Ectodermal cell (in vitro differentiated cells): ENCODE measurements at regions not wholly inside any gene's neighbourhood (a gene's known extent, or its start where the extent isn't known, plus 50 kb on each side); places are given as distances from the start of the nearest gene placed in this dataset.

Experiments used
- H3K27ac ChIP-seq: 2 replicates; pipeline ENCODE4 v1.7.0; 2013; ENCODE audit warnings: mild to moderate bottlenecking, low read depth, low read length; ENCODE audit not compliant: insufficient read depth, poor library complexity, severe bottlenecking
- H3K27me3 ChIP-seq: 2 replicates; pipeline ENCODE4 v1.7.0; 2013; ENCODE audit warnings: mild to moderate bottlenecking, low read length; ENCODE audit not compliant: insufficient read depth, control insufficient read depth, poor library complexity, severe bottlenecking
- H3K36me3 ChIP-seq: one replicate; pipeline ENCODE4 v1.7.0; 2013; ENCODE audit warnings: low read length; ENCODE audit not compliant: control insufficient read depth, insufficient read depth
- H3K4me1 ChIP-seq: one replicate; pipeline ENCODE4 v1.7.0; 2013; ENCODE audit warnings: low read length; ENCODE audit not compliant: control insufficient read depth, insufficient read depth
- H3K4me3 ChIP-seq: 2 replicates; pipeline ENCODE4 v1.7.0; 2013; ENCODE audit warnings: low read depth, low read length, control low read depth; ENCODE audit not compliant: insufficient read depth
- H3K9me3 ChIP-seq: 2 replicates; pipeline ENCODE4 v1.7.0; 2013; ENCODE audit warnings: mild to moderate bottlenecking, low read length, moderate library complexity; ENCODE audit not compliant: control insufficient read depth
- WGBS, 2 experiments: methylation state at CpG; one replicate each; pipeline ENCODE4 v1.1.7; 2013; ENCODE audit warnings: missing lambda C conversion rate in 2 of 2; 5-methylcytosine and 5-hydroxymethylcytosine counted together

DNA sequence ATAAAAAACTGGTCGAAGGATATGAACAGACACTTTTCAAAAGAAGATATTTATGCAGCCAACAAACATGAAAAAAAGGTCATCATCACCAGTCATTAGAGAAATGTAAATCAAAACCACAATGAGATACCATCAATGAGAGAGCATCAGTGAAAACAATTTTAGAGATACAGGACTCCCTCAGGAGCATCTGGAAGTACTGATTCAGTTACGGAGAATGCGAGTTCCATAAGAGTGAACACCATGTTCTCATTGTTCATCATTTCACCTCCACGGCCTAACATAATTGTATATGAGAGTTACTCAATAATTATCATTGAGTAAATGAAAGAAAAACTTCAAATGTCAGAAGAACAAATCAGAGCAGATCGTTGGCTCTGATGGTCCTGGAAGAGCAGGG, 140.9 kb upstream of the TANK start:
- 63 to 74% methylated on average over 3 to 4 of the region's 5 CpGs for WGBS, 2 experiments
- H3K36me3 ChIP-seq: no peaks in the 10 kb centered on the region

GRCh38 chr2:161020437-161020836, 139.8 kb upstream of the TANK start:
- H3K4me3 ChIP-seq: no peak overlapping the region
- no peak overlapping the region for H3K27ac ChIP-seq
- WGBS, 2 experiments: 90 to 93% methylated on average over 2 of the region's 2 CpGs
- H3K4me1 ChIP-seq: no peaks in the 10 kb centered on the region
- H3K36me3 ChIP-seq: no peaks in the 10 kb centered on the region
- no peaks in the 10 kb centered on the region for H3K9me3 ChIP-seq
- H3K27me3 ChIP-seq: no peaks in the 10 kb centered on the region

More for the DNA sequence above, 140.9 kb upstream of the TANK start:
- Histone ChIP-seq H3K27ac (no peak overlapping the region), H3K9me3 (no peaks in the 10 kb centered on the region), H3K4me3 (no peak overlapping the region), H3K4me1 (no peaks in the 10 kb centered on the region), H3K27me3 (no peaks in the 10 kb centered on the region)

- Histone ChIP-seq H3K4me1 (no peaks in the 10 kb centered on the region), H3K27ac (no peak overlapping the region), H3K36me3 (no peaks in the 10 kb centered on the region), H3K27me3 (no peaks in the 10 kb centered on the region), H3K9me3 (no peaks in the 10 kb centered on the region), H3K4me3 (no peak overlapping the region)
- 95 to 100% methylated on average over 1 of the region's 1 CpG for WGBS, 2 experiments
Measured at GRCh38 chr2:161028581-161028980, 131.6 kb upstream of the TANK start.

- WGBS, 2 experiments: 95 to 98% methylated on average over 4 to 5 of the region's 5 CpGs
Measured at GRCh38 chr2:161029321-161029720, 130.9 kb upstream of the TANK start.

DNA sequence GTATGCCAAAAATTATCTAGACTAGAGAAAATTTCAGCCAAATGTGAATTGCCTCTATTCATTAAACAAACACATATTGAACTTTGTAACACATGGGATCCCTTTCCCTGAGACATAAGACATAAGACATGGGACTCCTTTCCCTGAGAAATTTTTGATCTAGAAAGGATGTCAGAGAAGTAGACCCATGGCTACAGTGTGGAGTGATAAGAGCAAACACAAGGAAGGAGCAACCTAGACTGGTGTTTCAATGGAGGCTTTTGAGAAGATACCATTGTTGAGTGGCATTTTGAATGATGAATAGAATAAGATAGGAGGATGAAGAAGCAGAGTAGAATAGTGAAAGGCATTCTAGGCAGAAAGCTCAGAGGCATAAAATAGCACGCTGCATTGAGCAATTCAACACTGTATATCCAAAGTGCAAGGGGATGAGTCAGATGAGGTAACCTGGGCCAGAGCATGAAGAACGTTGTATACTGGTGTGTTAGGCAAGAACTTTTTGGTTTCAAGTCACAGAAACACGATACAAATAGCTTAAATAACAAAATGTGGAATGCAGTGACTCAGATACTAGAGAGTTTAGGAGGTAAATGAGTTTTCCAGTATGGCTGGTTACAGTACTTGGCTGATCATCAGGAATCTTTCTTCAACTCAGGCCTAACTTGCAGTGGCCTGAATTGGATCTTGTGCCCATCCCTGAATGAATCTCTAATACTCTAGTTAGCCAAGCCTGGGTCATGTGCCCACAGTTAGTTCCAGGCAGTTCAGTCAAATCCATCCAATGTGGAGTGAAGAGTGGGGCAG, 129.8 kb upstream of the TANK start:
- 88 to 95% methylated on average over 3 of the region's 3 CpGs for WGBS, 2 experiments
- no peak overlapping the region for H3K27ac ChIP-seq
- H3K4me3 ChIP-seq: no peak overlapping the region

More at GRCh38 chr2:161029321-161029720, 130.9 kb upstream of the TANK start:
- Histone ChIP-seq H3K27ac (no peak overlapping the region), H3K9me3 (no peaks in the 10 kb centered on the region), H3K4me1 (no peaks in the 10 kb centered on the region), H3K27me3 (no peaks in the 10 kb centered on the region), H3K36me3 (no peaks in the 10 kb centered on the region), H3K4me3 (no peak overlapping the region)

DNA sequence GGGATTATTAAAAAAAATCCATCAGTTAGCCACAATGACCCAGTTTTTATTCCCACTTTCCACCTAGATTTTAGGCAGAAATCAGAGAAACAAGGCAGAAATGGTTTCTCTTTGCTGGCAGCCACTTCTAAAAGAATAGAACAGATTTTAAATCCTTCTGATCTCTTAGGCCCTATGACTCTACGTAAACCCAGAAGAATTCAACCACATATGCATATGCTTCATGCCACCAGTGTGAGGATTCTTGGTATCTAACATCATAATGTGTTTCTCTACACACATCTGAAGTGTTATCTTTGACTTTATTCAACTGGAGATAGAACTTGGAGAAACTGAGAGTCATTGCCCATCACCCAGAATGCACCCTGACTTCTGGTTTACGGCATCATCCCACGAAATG, 128.7 kb upstream of the TANK start:
- WGBS, 2 experiments: 89 to 92% methylated on average over 3 of the region's 3 CpGs
- no peak overlapping the region for H3K27ac ChIP-seq
- no peaks in the 10 kb centered on the region for H3K36me3 ChIP-seq
- H3K4me3 ChIP-seq: no peak overlapping the region
- H3K27me3 ChIP-seq: no peaks in the 10 kb centered on the region
- H3K9me3 ChIP-seq: no peaks in the 10 kb centered on the region
- H3K4me1 ChIP-seq: no peaks in the 10 kb centered on the region

More for the DNA sequence above, 129.8 kb upstream of the TANK start:
- Histone ChIP-seq H3K27me3 (no peaks in the 10 kb centered on the region), H3K36me3 (no peaks in the 10 kb centered on the region), H3K4me1 (no peaks in the 10 kb centered on the region), H3K9me3 (no peaks in the 10 kb centered on the region)

DNA sequence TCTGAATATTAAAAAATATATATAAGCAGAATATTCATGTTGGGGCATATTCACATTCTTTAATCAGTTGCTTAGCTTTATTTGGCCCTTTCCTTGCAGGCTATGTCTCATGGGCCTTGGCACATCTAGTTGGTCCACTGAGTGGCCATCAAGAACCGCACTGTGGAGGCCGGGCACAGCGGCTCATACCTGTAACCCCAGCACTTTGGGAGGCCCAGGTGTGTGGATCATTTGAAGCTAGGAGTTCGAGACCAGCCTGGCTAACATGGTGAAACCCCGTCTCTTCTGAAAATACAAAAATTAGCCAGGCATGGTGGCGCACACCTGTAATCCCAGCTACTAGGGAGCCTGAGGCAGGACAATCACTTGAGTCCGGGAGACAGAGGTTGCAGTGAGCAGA, 127.6 kb upstream of the TANK start:
- 90 to 95% methylated on average over 7 of the region's 7 CpGs for WGBS, 2 experiments

DNA sequence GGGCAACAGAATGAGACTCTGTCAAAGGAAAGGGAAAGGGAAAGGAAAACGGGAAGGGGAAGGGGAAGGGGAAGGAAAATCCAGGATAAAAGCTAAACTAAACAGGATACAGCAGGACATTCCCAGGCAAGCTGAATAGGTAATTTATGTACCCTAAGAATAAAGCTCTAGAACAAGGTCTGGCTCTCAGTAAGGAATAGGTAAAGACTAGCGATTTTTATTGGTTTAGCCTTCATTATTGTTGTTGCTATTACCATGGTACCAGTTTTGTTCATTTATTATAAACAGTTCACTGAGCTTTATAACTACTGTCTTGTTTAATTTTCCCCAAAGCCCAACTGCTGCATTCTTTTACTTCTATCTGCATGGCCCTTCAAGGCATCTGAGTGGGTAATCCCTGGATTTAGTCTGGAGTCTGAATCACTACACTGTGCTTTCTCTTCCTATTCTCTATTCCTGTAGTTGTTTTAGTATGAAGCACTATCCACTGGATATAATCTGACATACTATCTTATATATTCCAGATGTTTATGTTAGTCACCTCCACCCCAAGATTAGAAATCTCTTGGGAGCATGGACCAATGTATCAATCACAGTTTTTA, 127.1 kb upstream of the TANK start:
- Histone ChIP-seq H3K36me3 (no peaks in the 10 kb centered on the region), H3K9me3 (no peaks in the 10 kb centered on the region), H3K4me1 (no peaks in the 10 kb centered on the region), H3K27me3 (no peaks in the 10 kb centered on the region), H3K4me3 (no peak overlapping the region), H3K27ac (no peak overlapping the region)
- 88 to 89% methylated on average over 2 of the region's 2 CpGs for WGBS, 2 experiments

More for the DNA sequence above, 127.6 kb upstream of the TANK start:
- Histone ChIP-seq H3K27me3 (no peaks in the 10 kb centered on the region), H3K4me3 (no peak overlapping the region), H3K9me3 (no peaks in the 10 kb centered on the region), H3K4me1 (no peaks in the 10 kb centered on the region), H3K36me3 (no peaks in the 10 kb centered on the region), H3K27ac (no peak overlapping the region)

- 67 to 93% methylated on average over 1 of the region's 1 CpG for WGBS, 2 experiments
Measured at GRCh38 chr2:161036926-161037325, 123.3 kb upstream of the TANK start.

DNA sequence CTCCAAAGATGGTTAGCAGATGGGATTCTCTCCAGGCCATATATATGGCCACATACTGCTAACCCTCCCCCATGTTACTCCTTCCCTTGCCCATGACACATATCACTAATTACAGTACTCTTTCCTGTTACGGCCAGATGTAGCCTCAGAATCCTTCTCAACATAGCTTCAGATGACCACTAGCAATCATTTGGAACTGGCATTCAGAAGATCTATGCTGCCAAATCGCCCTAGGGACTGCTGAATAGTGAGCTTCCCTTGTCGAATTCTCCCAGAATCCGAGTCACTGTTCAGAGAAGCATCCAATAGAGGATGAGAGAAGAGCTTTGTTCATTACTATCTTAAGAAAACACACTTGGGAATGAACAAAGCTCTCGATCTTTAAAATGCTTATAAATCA, 121.2 kb upstream of the TANK start:
- H3K4me1 ChIP-seq: no peaks in the 10 kb centered on the region
- H3K27ac ChIP-seq: no peak overlapping the region
- 89 to 94% methylated on average over 5 of the region's 5 CpGs for WGBS, 2 experiments
- no peaks in the 10 kb centered on the region for H3K27me3 ChIP-seq
- no peaks in the 10 kb centered on the region for H3K36me3 ChIP-seq
- no peaks in the 10 kb centered on the region for H3K9me3 ChIP-seq
- no peak overlapping the region for H3K4me3 ChIP-seq

More at GRCh38 chr2:161036926-161037325, 123.3 kb upstream of the TANK start:
- no peak overlapping the region for H3K4me3 ChIP-seq
- H3K27ac ChIP-seq: no peak overlapping the region
- H3K27me3 ChIP-seq: no peaks in the 10 kb centered on the region
- no peaks in the 10 kb centered on the region for H3K36me3 ChIP-seq
- H3K4me1 ChIP-seq: no peaks in the 10 kb centered on the region
- no peaks in the 10 kb centered on the region for H3K9me3 ChIP-seq
